Heart left ventricle (tissue), 16 donors: ENCODE measurements at regions not wholly inside any gene's neighbourhood (a gene's known extent, or its start where the extent isn't known, plus 50 kb on each side); places are given as distances from the start of the nearest gene placed in this dataset.

ENCODE experiments used
- ATAC-seq, 4 donors: fragments of 200-7000 bp; cut with Tn5 transposase; one replicate each; pipeline ENCODE4 v1.9.1; 2020 to 2022; ENCODE audit warnings: moderate library complexity in 4 of 4, mild to moderate bottlenecking in 3 of 4, moderate number of reproducible peaks in 1 of 4
- DNase-seq, 5 donors: peaks; one replicate each; pipeline ENCODE4 v3.0.0-alpha.2; 2020
- H3K27ac ChIP-seq, 12 donors: fragments of 200-600 bp; sonication (generic) in 4 of 12; one replicate each; pipeline versions ENCODE4 v1.5.0 to v1.8.0; 2016 to 2022; ENCODE audit warnings: mild to moderate bottlenecking in 2 of 12
- H3K27me3 ChIP-seq, 9 donors: fragments of 200-600 bp; sonication (generic) in 2 of 9; one replicate each; pipeline versions ENCODE4 v1.5.1 to v1.8.0; 2016 to 2022; ENCODE audit warnings: mild to moderate bottlenecking in 3 of 9
- H3K36me3 ChIP-seq, 9 donors: fragments of 200-600 bp; sonication (generic) in 2 of 9; one replicate each; pipeline versions ENCODE4 v1.5.0 to v1.8.0; 2018 to 2022; ENCODE audit warnings: mild to moderate bottlenecking in 2 of 9
- H3K4me1 ChIP-seq, 12 donors: fragments of 200-600 bp; sonication (generic) in 4 of 12; one replicate each; pipeline versions ENCODE4 v1.5.0 to v1.8.0; 2016 to 2022; ENCODE audit warnings: mild to moderate bottlenecking in 3 of 12
- H3K4me3 ChIP-seq, 12 donors: fragments of 200-600 bp; sonication (generic) in 4 of 12; one replicate each; pipeline versions ENCODE4 v1.5.0 to v1.8.0; 2017 to 2022; ENCODE audit warnings: mild to moderate bottlenecking in 9 of 12, moderate library complexity in 4 of 12
- H3K9me3 ChIP-seq, 12 donors: fragments of 200-600 bp; sonication (generic) in 4 of 12; one replicate each; pipeline versions ENCODE4 v1.5.0 to v1.8.0; 2016 to 2022; ENCODE audit warnings: mild to moderate bottlenecking in 1 of 12
- CTCF ChIP-seq, 12 donors: fragments of 200-600 bp; sonication (generic) in 4 of 12; IDR thresholded peaks; one replicate each; pipeline versions ENCODE4 v1.5.0 to v1.8.0; 2018 to 2022; ENCODE audit warnings: antibody characterized with exemption in 12 of 12, mild to moderate bottlenecking in 5 of 12
- POLR2A ChIP-seq, 2 donors: fragments of 450-650 bp; IDR thresholded peaks; one replicate each; pipeline ENCODE4 v1.6.1; 2017; ENCODE audit warnings: antibody characterized with exemption in 2 of 2, mild to moderate bottlenecking in 2 of 2, moderate library complexity in 2 of 2
- WGBS, 4 donors: extraction: QIAGEN DNeasy Blood & Tissue Kit in 2 of 4; methylation state at CpG; one replicate each; pipeline versions ENCODE4 v1.1.5 to v1.1.7; 2013 to 2018; 5-methylcytosine and 5-hydroxymethylcytosine counted together
- intact Hi-C, 10 donors: fragments of 100-400 bp; cut with DNase I; formaldehyde crosslinking; loops; one replicate each; pipeline versions ENCODE4 v1.11.1 to v1.14.2; 2022
- donor health status: ischemic (EF 13 %, LVEDD 7.1; RV severe dilation, severe dysfunction).
- donor health status: healthy with polysubstance abuse.
- donor health status: DM: no; HTN: yes; CAD: no.
- donor health status: DM: no; HTN: no; CAD: no.
- donor health status: ischemic (EF 25% LVEDD 6.9; RV normal size, moderate dysfunction).
- donor health status: ischemic (EF 25% LVEDD 5.7; RV mildly dilated, moderate dysfunction).
- donor health status: healthy.
- donor health status: DM: yes; HTN: yes; CAD: no.
- donor health status: ischemic (EF 35%, LVEDD 5.7; RV mildly dilated, moderate dysfunction).
- donor health status: nonischemic (EF 11% LVEDD 7.7; RV severe dilation, severe dysfunction).
- donor health status: DM: yes; HTN: yes; CAD: no.
- donor health status: PGD.
- donor health status: ischemic (EF 29% LVEDD 5.4; RV normal size, mild dysfunction).
- donor health status: nonischemic (EF 23%, LVEDD 6.1; RV moderate dilation, normal function).

- H3K4me1 ChIP-seq: no peaks in the 10 kb centered on the region
- intact Hi-C loops: no loop called here
Observed at GRCh38 chr1:103931891-103932290, 182.2 kb downstream of the AMY1C start.

GRCh38 chr1:103937763-103938357 is 188.2 kb downstream of the AMY1C start:
- H3K9me3 ChIP-seq: peaks cover 0 to 3% (median 0%) of the 10 kb centered on the region in 12 donors
- TF ChIP-seq POLR2A (IDR thresholded peaks at IDR 0.05) (no peak), CTCF (IDR thresholded peaks at IDR 0.05) (no peak)
- no peaks in the 10 kb centered on the region for H3K27me3 ChIP-seq
- no peak for ATAC-seq
- 40 to 57% (median 54%) methylated on average over 4 of the region's 4 CpGs for WGBS, 4 donors
- no peak overlapping the region for H3K27ac ChIP-seq
- H3K4me1 ChIP-seq: no peaks in the 10 kb centered on the region
- DNase-seq: no peak
- intact Hi-C loops: no loop called here
- no peak overlapping the region for H3K4me3 ChIP-seq
- no peaks in the 10 kb centered on the region for H3K36me3 ChIP-seq

More at GRCh38 chr1:103931891-103932290, 182.2 kb downstream of the AMY1C start:
- ATAC-seq (no peak), DNase-seq (no peak)
- Histone ChIP-seq H3K27me3 (no peaks in the 10 kb centered on the region), H3K9me3 (peaks cover 0 to 7% (median 0%) of the 10 kb centered on the region in 12 donors), H3K36me3 (no peaks in the 10 kb centered on the region), H3K27ac (no peak overlapping the region), H3K4me3 (no peak overlapping the region)
- TF ChIP-seq CTCF (IDR thresholded peaks at IDR 0.05): no peak
- no peak for TF ChIP-seq POLR2A (IDR thresholded peaks at IDR 0.05)
- WGBS, 4 donors: 56 to 79% (median 72%) methylated on average over 1 of the region's 1 CpG

GRCh38 chr1:103941086-103941485 is 191.4 kb downstream of the AMY1C start:
- no peak for DNase-seq
- 41 to 49% (median 46%) methylated on average over 3 of the region's 3 CpGs for WGBS, 4 donors
- no peak for ATAC-seq
- intact Hi-C loops: no loop called here
- no peak for TF ChIP-seq CTCF (IDR thresholded peaks at IDR 0.05)
- Histone ChIP-seq H3K4me3 (no peak overlapping the region), H3K27ac (no peak overlapping the region), H3K9me3 (peaks cover 0 to 3% (median 0%) of the 10 kb centered on the region in 12 donors), H3K4me1 (no peaks in the 10 kb centered on the region), H3K27me3 (no peaks in the 10 kb centered on the region), H3K36me3 (no peaks in the 10 kb centered on the region)

GRCh38 chr1:103942029-103942428 is 192.3 kb downstream of the AMY1C start:
- Histone ChIP-seq H3K27me3 (no peaks in the 10 kb centered on the region), H3K36me3 (no peaks in the 10 kb centered on the region), H3K4me3 (no peak overlapping the region), H3K9me3 (peaks cover 0 to 3% (median 0%) of the 10 kb centered on the region in 12 donors), H3K27ac (no peak overlapping the region), H3K4me1 (no peaks in the 10 kb centered on the region)
- ATAC-seq (no peak), DNase-seq (no peak)
- intact Hi-C loops: no loop called here
- TF ChIP-seq POLR2A (IDR thresholded peaks at IDR 0.05): no peak
- 67 to 92% (median 76%) methylated on average over 1 of the region's 1 CpG for WGBS, 4 donors

GRCh38 chr1:103945774-103946173 is 196.1 kb downstream of the AMY1C start:
- no peak for ATAC-seq
- no peaks in the 10 kb centered on the region for H3K36me3 ChIP-seq
- no peak for DNase-seq
- intact Hi-C loops: no loop called here
- TF ChIP-seq POLR2A (IDR thresholded peaks at IDR 0.05) (no peak), CTCF (IDR thresholded peaks at IDR 0.05) (no peak)
- H3K4me3 ChIP-seq: no peak overlapping the region
- H3K4me1 ChIP-seq: no peaks in the 10 kb centered on the region
- H3K9me3 ChIP-seq: peaks cover 0 to 3% (median 0%) of the 10 kb centered on the region in 12 donors
- WGBS, 4 donors: 35 to 50% (median 45%) methylated on average over 3 of the region's 3 CpGs
- H3K27ac ChIP-seq: no peak overlapping the region
- H3K27me3 ChIP-seq: no peaks in the 10 kb centered on the region
